ENCODE measurements at regions not wholly inside any gene's neighbourhood (a gene's known extent, or its start where the extent isn't known, plus 50 kb on each side); places are given as distances from the start of the nearest gene placed in this dataset.

- H3K9ac ChIP-seq, result no peak overlapping the region
- no peak for TF ChIP-seq CTCF (conservative IDR thresholded peaks at IDR 0.05; ENCODE audit: low read depth, low read length)
- no peaks in the 10 kb centered on the region for H4K20me1 ChIP-seq (ENCODE audit: insufficient read depth)
- H3K36me3 ChIP-seq (ENCODE audit: insufficient read depth), result no peaks in the 10 kb centered on the region
- H3K4me1 ChIP-seq (ENCODE audit: low read depth, poor library complexity, severe bottlenecking), result peaks cover 35% of the 10 kb centered on the region
- no peak overlapping the region for H3K4me2 ChIP-seq
- no peaks in the 10 kb centered on the region for H3K27me3 ChIP-seq (ENCODE audit: insufficient read depth, low read depth)
- H3K4me3 ChIP-seq (IDR thresholded peaks at IDR 0.05; ENCODE audit: insufficient read depth, low read depth, low read length), result no peak overlapping the region
- H3K27ac ChIP-seq, result no peak overlapping the region
- H3K79me2 ChIP-seq (ENCODE audit: insufficient read depth, low read depth), result no peaks in the 10 kb centered on the region
- no peak overlapping the region for H2AFZ ChIP-seq (ENCODE audit: low read depth)
Observed at GRCh38 chr2:41890341-41890740, 157.5 kb upstream of the PKDCC start.

GRCh38 chr2:41892476-41892875, 155.3 kb upstream of the PKDCC start:
- no peak overlapping the region for H2AFZ ChIP-seq (ENCODE audit: low read depth)
- no peak overlapping the region for H3K9ac ChIP-seq
- no peak for TF ChIP-seq CTCF (conservative IDR thresholded peaks at IDR 0.05; ENCODE audit: low read depth, low read length)

GRCh38 chr2:41894563-41895333, 153.1 kb upstream of the PKDCC start:
- Histone ChIP-seq H3K4me1 (ENCODE audit: low read depth, poor library complexity, severe bottlenecking) (peaks cover 77% of the 10 kb centered on the region), H3K4me2 (peak overlapping the region; percentile 85), H4K20me1 (ENCODE audit: insufficient read depth) (no peaks in the 10 kb centered on the region), H3K79me2 (ENCODE audit: insufficient read depth, low read depth) (no peaks in the 10 kb centered on the region), H3K4me3 (IDR thresholded peaks at IDR 0.05; ENCODE audit: insufficient read depth, low read depth, low read length) (no peak overlapping the region), H2AFZ (ENCODE audit: low read depth) (peak overlapping the region; percentile 9; the same call in 1 of the 2 replicates), H3K27ac (peak overlapping the region; percentile 79; the same call in 1 of the 2 replicates), H3K36me3 (ENCODE audit: insufficient read depth) (no peaks in the 10 kb centered on the region), H3K27me3 (ENCODE audit: insufficient read depth, low read depth) (no peaks in the 10 kb centered on the region), H3K9ac (peak overlapping the region; percentile 23; the same call in 1 of the 2 replicates)
- TF ChIP-seq CTCF (conservative IDR thresholded peaks at IDR 0.05; ENCODE audit: low read depth, low read length), result no peak

More at GRCh38 chr2:41892476-41892875, 155.3 kb upstream of the PKDCC start:
- H3K4me3 ChIP-seq (IDR thresholded peaks at IDR 0.05; ENCODE audit: insufficient read depth, low read depth, low read length), result no peak overlapping the region
- H3K27ac ChIP-seq, result no peak overlapping the region
- no peaks in the 10 kb centered on the region for H3K79me2 ChIP-seq (ENCODE audit: insufficient read depth, low read depth)
- H4K20me1 ChIP-seq (ENCODE audit: insufficient read depth), result no peaks in the 10 kb centered on the region
- no peak overlapping the region for H3K4me2 ChIP-seq
- no peaks in the 10 kb centered on the region for H3K27me3 ChIP-seq (ENCODE audit: insufficient read depth, low read depth)
- no peaks in the 10 kb centered on the region for H3K36me3 ChIP-seq (ENCODE audit: insufficient read depth)
- peaks cover 54% of the 10 kb centered on the region for H3K4me1 ChIP-seq (ENCODE audit: low read depth, poor library complexity, severe bottlenecking)

GRCh38 chr2:41895334-41895664, 152.5 kb upstream of the PKDCC start:
- H2AFZ ChIP-seq (ENCODE audit: low read depth), result peak overlapping the region; percentile 9; the same call in 1 of the 2 replicates
- H3K27ac ChIP-seq, result peak overlapping the region; percentile 79; the same call in 1 of the 2 replicates
- H3K4me2 ChIP-seq, result peak overlapping the region; percentile 85
- peak overlapping the region; percentile 23; the same call in 1 of the 2 replicates for H3K9ac ChIP-seq
- no peaks in the 10 kb centered on the region for H3K79me2 ChIP-seq (ENCODE audit: insufficient read depth, low read depth)
- no peaks in the 10 kb centered on the region for H4K20me1 ChIP-seq (ENCODE audit: insufficient read depth)
- no peaks in the 10 kb centered on the region for H3K36me3 ChIP-seq (ENCODE audit: insufficient read depth)
- H3K4me3 ChIP-seq (IDR thresholded peaks at IDR 0.05; ENCODE audit: insufficient read depth, low read depth, low read length), result no peak overlapping the region
- H3K27me3 ChIP-seq (ENCODE audit: insufficient read depth, low read depth), result no peaks in the 10 kb centered on the region
- peaks cover 81% of the 10 kb centered on the region for H3K4me1 ChIP-seq (ENCODE audit: low read depth, poor library complexity, severe bottlenecking)
- TF ChIP-seq CTCF (conservative IDR thresholded peaks at IDR 0.05; ENCODE audit: low read depth, low read length), result no peak
